ENCODE measurements at regions not wholly inside any gene's neighbourhood (a gene's known extent, or its start where the extent isn't known, plus 50 kb on each side); places are given as distances from the start of the nearest gene placed in this dataset.
"Not testable (repeated sequence)": the region's sequence is repeated elsewhere in the genome, so short reads cannot be mapped to it uniquely, and the experiment has no call there.

GRCh38 chr18:39305766-39306165 lies 1740.2 kb upstream of the CELF4 start:
- DNase-seq: no peak

- no peak for DNase-seq
These were observed 1736.9 kb upstream of the CELF4 start for GRCh38 chr18:39302481-39302880.

- DNase-seq: no peak
These were observed 1733.6 kb upstream of the CELF4 start for GRCh38 chr18:39299152-39299551.

- DNase-seq: no peak
These were observed 1731.6 kb upstream of the CELF4 start for GRCh38 chr18:39297225-39297624.

GRCh38 chr18:39296293-39296888 lies 1730.8 kb upstream of the CELF4 start:
- no peak for DNase-seq

- DNase-seq: no peak
These were observed 1711.2 kb upstream of the CELF4 start for GRCh38 chr18:39276764-39277163.

- DNase-seq: no peak
These were observed 1708.9 kb upstream of the CELF4 start for GRCh38 chr18:39274535-39274934.

- no peak for DNase-seq
These were observed 1706.6 kb upstream of the CELF4 start for GRCh38 chr18:39272230-39272629.

- no peak for DNase-seq
These were observed 1706.1 kb upstream of the CELF4 start for GRCh38 chr18:39271654-39272053.

- DNase-seq: no peak
These were observed 1695.0 kb upstream of the CELF4 start for GRCh38 chr18:39260565-39260964.

- no peak for DNase-seq
These were observed 1694.1 kb upstream of the CELF4 start for GRCh38 chr18:39259736-39260135.

GRCh38 chr18:39244242-39244641 lies 1678.6 kb upstream of the CELF4 start:
- no peak for DNase-seq

- no peak for DNase-seq
These were observed 1675.9 kb upstream of the CELF4 start for GRCh38 chr18:39241534-39241933.

- no peak for DNase-seq
These were observed 1673.5 kb upstream of the CELF4 start for GRCh38 chr18:39238981-39239660.

GRCh38 chr18:39235118-39235719 lies 1669.6 kb upstream of the CELF4 start:
- DNase-seq: no peak

- DNase-seq: no peak
These were observed 1667.3 kb upstream of the CELF4 start for GRCh38 chr18:39232937-39233336.

GRCh38 chr18:39232490-39232889 lies 1666.9 kb upstream of the CELF4 start:
- DNase-seq: no peak

- DNase-seq: no peak
These were observed 1664.6 kb upstream of the CELF4 start for GRCh38 chr18:39230086-39230803.

- not testable (repeated sequence) for DNase-seq
These were observed 1662.2 kb upstream of the CELF4 start for GRCh38 chr18:39227769-39228168.

- DNase-seq: no peak
These were observed 1659.8 kb upstream of the CELF4 start for GRCh38 chr18:39225373-39225772.

GRCh38 chr18:39223283-39223682 lies 1657.7 kb upstream of the CELF4 start:
- DNase-seq: no peak

- no peak for DNase-seq
These were observed 1650.3 kb upstream of the CELF4 start for GRCh38 chr18:39215920-39216319.

GRCh38 chr18:39211461-39211860 lies 1645.9 kb upstream of the CELF4 start:
- DNase-seq: no peak

GRCh38 chr18:39209173-39209572 lies 1643.6 kb upstream of the CELF4 start:
- no peak for DNase-seq
